DMS53 treated with DMSO at 0.1 percent for 48 hours (cell line): ENCODE measurements at regions not wholly inside any gene's neighbourhood (a gene's known extent, or its start where the extent isn't known, plus 50 kb on each side); places are given as distances from the start of the nearest gene placed in this dataset.
"Not testable (repeated sequence)": the region's sequence is repeated elsewhere in the genome, so short reads cannot be mapped to it uniquely, and the experiment has no call there.

ENCODE experiments used
- DNase-seq: peaks from one replicate; lab custom pipeline; 2025; ENCODE audit not compliant: unreplicated experiment; lab: John Stamatoyannopoulos, UW

DNA sequence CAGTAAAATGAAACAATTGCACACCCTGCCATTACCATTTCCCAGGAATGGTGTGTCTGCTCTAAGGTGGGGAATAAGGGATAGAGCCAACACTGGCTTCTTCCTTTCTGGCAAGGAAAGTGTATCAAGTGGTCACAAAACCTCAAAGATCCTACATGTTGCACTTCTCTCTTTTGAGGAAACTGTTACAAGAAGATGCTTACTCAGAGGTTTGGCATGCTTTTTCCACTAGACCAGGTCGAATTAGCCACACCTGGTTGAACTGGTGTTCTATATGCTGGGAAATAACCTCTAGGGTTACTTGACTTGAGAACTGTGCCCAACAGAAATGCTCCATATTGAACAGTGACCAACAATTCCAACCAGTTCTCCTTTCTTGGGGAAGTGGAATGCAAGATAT is 102.9 kb downstream of the LRRN1 start:
- DNase-seq: no peak

DNA sequence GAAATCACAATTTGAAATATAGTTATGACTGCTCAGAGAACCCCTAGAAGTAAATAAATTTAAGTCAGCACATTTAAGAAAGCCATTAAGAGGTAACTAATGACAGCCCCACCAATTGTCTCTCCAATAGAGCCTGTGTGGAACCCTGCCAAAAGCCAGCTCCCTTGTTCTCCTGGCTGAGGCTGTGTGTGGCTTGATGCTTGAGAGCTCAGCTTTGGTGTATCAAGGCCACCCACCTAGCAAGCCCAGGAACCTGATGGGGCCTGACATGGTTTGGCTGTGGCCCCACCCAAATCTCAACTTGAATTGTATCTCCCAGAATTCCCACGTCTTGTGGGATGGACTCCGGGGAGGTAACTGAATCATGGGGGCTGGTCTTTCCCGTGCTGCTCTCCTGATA is 106.9 kb downstream of the LRRN1 start:
- DNase-seq: no peak

DNA sequence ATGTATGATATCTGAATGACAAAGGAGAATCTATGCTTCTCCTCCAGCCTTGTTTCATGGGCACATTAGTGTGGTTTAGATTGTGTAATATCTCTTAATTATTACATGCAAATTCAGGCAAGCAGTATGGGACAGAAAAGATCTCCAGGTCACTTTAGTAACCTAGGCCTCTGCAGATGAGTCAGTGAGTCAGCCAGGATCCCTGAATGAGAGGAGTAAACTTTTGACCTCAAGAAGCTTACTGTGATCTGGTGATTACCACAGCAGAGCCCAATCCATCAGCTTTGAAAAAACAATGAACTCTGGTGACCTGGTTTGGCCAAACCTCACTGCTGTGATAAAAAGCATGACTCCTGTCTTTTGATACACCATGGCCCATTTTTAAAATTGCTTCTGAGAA is 107.8 kb downstream of the LRRN1 start:
- no peak for DNase-seq

DNA sequence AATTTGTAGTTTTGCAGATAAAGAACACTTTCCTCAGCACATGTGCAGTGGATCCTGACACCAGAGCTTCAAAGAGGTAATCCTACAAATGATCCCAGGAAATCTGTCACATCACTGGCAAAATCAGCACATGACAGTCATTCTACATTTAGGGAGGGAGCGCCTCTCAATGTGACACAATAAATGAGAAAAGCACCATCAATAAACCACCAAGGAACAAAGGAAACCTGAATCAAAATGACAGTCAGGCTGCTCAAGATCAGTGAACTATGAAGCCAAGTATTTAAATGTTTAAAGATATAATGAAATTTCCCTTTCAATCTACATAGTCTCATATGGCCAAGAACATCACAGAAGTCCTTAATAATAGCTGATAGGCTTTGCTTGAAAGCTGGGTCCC is 119.5 kb downstream of the LRRN1 start:
- no peak for DNase-seq

GRCh38 chr3:3919316-3919715 is 120.1 kb downstream of the LRRN1 start:
- DNase-seq: no peak

DNA sequence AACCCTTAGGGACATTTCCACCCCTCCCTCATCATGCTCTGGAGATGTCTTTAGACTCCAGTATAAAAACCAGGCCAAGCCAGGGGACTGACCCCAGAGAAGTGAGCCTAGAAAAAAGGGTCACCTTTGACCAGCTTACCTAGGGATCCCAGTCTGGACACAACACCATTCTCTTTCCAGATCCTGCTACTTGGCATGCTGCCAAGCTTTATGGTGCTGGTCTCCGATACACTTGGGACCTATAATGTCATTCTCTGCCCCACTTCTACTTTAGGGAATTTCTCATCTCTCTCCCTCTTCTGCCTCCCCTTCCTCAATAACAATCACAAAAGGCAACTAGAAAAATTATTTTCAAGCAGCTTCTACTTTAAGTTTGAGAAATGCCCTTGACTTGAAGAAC is 124.4 kb downstream of the LRRN1 start:
- DNase-seq: no peak

GRCh38 chr3:3927198-3927597 is 128.0 kb downstream of the LRRN1 start:
- no peak for DNase-seq

- no peak for DNase-seq
Observed at GRCh38 chr3:3927965-3928364, 128.7 kb downstream of the LRRN1 start.

DNA sequence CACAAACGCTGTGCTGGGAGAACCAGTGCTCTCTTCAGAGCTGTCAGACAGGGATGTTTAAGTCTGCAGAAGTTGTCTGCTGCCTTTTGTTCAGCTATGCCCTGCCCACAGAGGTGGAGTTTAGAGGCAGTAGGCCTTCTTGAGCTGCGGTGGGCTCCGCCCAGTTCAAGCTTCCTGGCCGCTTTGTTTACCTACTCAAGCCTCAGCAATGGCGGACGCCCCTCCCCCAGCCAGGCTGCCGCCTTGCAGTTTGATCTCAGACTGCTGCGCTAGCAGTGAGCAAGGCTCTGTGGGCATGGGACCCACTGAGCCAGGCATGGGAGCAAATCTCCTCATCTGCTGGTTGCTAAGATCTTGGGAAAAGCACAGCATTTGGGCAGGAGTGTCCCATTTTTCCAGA is 142.1 kb downstream of the LRRN1 start:
- DNase-seq: not testable (repeated sequence)

DNA sequence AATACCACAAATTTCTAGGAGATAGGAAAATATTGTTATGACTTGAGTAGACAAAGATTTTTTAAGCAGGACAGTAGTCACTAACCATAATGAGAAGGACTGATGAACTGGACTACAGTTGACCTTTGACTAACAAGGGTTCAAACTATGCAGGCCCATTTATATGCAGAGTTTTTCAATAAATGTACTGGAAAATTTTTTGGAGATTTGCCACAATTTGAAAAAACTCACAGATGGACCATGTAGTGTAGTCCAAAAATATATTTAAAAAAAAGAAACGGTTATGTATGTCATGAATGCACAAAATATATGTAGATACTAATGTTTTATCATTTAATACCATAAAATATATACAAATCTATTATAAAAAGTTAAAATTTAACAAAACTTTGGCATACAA is 151.8 kb downstream of the LRRN1 start:
- DNase-seq: no peak

GRCh38 chr3:3951501-3951900 is 152.3 kb downstream of the LRRN1 start:
- no peak for DNase-seq

DNA sequence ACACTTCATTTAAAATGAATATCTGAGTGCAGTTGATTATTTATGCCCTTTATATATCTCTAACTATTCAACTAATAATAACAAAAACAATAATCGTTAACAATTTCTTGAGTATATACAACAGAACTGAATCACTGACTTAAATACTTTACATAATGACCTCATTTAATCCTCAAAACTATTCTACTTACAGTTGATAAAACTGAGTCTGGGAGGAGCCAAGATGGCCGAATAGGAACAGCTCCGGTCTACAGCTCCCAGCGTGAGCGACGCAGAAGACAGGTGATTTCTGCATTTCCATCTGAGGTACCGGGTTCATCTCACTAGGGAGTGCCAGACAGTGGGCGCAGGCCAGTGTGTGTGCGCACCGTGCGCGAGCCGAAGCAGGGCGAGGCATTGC is 163.6 kb downstream of the LRRN1 start:
- DNase-seq: not testable (repeated sequence)

DNA sequence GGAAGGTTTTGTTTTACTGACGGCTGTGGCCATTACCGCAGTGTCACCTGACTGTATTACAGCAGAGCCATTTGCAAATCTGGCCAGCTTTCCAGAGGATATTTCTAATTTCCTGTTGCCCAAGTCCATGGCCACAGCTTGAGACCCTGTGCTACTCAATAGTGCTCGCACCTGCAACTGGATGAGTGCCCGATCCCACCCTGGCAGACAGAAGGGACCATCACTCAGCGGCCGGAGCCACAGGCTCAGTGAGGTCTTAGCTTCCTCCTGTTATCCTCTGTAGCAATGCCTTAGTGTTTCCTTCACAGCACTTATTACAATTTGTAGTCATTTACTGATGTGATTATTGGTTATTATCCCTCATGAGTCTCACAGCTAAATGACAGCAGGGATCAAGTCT is 184.8 kb downstream of the LRRN1 start:
- no peak for DNase-seq

DNA sequence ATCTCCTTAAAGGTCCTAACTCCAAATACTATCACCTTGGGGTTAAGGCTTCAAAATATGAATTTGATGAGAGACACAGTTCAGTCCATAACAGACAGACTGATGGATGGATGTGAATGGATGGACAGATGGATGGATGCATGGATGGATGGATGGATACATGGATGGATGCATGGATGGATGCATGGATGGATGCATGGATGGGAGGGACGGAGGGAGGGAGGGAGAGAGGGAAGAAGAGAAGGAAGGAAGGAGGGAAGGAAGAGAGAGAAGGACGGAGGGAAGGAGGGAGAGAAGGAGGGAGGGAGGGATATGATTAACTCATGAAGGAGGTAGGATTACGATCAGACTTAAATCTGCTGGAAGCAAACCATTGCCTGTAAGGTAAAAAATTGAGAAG is 192.4 kb downstream of the LRRN1 start:
- no peak for DNase-seq

DNA sequence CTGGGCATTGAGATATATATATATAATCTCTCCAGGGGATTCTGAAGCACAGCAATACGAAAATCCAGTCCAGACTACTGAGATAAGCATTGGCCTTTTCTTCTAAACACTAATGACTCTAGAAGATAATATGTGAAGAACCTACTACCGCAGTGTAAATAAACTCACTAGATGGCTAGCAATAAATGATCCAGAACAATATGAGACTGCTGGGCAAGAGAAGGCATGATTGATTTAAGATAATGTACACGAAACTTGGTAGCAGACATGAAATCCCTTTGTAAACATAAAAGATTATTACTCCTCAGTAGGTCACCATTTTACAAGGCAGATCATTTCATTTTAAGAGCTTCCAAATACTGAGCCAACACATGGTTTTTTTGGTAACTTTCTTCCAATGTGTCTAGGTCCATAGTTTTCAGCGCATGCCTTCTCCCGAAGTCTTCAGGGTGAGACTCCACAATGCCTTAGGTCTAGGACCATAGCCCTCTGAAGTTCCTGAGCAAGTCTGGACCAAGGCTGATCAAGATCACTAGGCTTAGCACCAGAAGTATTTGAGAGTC is 193.2 kb downstream of the LRRN1 start:
- no peak for DNase-seq

GRCh38 chr3:3998140-3998922 is 199.1 kb downstream of the LRRN1 start:
- peak; percentile 15 for DNase-seq

DNA sequence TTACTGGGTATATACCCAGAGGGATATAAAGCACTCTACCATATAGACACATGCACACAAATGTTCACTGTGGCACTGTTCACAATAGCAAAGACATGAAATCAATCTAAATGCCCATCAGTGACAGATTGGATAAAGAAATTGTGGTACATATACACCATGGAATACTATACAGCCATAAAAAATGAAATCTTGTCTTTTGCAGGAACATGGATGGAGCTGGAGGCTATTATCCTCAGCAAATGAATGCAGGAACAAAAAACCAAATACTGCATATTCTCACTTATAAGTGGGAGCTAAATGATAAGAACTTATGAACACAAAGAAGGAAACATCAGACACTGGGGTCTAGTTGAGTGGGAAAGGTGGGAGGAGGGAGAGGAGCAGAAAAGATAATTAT is 200.1 kb downstream of the LRRN1 start:
- not testable (repeated sequence) for DNase-seq

GRCh38 chr3:4001976-4002375 is 202.7 kb downstream of the LRRN1 start:
- DNase-seq: no peak

GRCh38 chr3:4006288-4006687 is 207.1 kb downstream of the LRRN1 start:
- no peak for DNase-seq

DNA sequence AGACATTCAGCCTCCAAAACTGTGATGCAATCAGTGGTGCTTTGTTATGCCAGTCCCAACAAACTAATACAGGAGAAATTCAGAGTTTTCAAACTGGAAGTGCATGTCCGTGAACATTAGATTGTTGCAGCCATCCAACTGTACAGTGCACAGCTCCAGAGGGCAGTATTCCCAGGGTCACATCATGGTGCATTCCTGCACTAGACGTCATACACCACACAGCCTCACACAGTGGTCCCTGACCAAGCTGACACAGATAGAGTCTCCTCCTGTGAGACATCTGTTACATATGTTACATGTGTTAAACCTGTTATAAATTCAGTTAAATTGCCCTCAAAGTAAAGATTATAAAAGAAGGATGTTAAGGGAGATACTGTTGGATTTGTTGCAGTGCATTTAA is 209.0 kb downstream of the LRRN1 start:
- no peak for DNase-seq

DNA sequence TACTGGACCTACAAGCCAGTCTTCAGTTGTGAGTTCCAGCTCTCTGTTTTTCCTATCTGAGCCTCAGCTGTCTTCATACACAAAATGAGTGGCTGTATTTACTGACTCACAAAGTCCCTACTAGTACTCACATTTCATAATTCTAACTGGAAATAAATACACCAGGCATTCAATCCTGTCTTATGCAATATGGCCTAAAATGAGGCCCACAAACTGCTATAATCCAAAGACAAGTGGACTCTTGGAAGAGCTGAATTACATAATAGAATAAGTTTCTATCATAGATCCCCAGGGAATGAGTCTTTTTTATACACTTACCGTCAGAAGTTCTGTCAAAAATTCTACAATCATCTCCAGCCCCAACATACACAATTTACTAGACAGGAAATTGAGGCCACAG is 211.9 kb downstream of the LRRN1 start:
- no peak for DNase-seq

DNA sequence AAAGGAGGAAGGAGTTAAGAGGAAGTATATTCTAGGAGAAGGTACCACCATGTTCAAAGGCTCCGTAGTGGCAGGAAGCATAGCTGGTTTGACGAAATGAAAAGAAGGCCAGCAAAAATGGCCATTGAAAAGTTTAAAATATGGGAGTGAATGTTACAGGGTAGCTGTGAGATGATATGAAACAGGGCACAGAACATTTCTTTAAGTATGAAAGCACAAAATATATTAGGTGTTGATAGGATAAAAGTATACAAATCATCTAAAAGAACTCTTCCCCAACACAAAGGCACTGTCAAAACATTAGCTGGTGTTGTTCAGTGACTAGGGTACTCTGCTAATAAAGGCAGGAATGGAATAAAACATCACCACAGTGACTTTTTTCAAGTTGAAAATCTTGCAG is 216.2 kb downstream of the LRRN1 start:
- DNase-seq: no peak

DNA sequence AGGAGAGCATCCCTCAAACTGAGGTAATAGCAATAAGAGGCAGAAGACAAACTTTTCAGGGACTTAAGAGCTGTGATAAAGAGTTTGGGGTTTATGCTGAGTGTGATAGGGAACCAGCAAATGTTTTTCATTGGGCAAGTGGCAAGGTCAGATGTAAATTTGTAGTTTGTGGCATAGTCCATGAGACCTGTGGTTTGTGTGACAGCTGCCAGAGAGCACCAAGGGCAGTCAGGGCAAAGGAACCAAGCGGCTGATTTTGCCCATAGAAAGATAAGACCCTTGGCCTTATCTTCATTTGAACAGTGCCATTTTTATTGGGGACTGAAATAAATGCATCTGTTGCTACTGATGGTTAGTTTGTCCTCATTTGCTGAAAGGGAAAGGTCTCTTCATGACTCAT is 220.3 kb downstream of the LRRN1 start:
- DNase-seq: no peak
